ENCODE measurements at regions not wholly inside any gene's neighbourhood (a gene's known extent, or its start where the extent isn't known, plus 50 kb on each side); places are given as distances from the start of the nearest gene placed in this dataset.

DNA sequence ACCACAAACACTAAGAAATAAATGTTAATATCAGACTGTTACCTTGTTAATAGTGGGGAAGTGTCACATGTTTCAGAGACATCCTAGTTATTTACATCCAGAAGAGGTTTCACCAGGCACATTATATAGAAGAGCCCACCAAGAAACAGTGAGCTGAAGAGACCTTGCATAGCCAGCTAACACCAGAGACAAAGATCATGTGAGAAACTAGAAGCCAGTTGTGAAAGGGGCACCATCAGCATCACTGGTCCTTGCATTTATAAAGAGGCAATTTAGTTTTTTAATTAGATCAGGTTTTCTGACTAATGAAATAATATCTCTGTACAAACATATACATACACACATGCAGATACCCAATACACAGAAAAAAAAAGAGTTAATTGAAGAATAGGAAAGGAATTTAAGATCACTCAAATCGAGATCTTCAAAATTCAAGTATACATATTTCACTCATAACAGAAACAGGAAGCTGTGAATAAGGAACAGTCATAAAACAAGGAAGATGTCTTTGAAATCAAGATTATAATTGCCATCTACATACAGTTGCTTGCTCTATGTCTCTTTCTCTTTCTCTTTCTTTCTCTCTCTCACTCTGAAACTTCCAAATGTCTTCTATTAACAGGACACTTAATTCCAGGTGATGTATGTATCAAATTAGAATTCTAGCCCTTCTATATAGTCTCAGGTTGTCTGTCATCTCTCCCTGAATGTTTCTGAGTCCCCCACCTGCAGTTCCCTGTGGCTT lies 348.7 kb downstream of the ETS1 start:
- Histone ChIP-seq H3K4me3 (no peak overlapping the region), H3K36me3 (ENCODE audit: insufficient read depth) (no peaks in the 10 kb centered on the region), H3K4me1 (ENCODE audit: insufficient read depth) (no peaks in the 10 kb centered on the region), H3K79me2 (replicated peaks; ENCODE audit: insufficient read depth) (no peaks in the 10 kb centered on the region), H3K27me3 (ENCODE audit: insufficient read depth) (no peaks in the 10 kb centered on the region), H4K20me1 (replicated peaks; ENCODE audit: insufficient read depth) (no peaks in the 10 kb centered on the region), H3F3A (replicated peaks; ENCODE audit: low read depth) (no peaks in the 10 kb centered on the region), H3K9me2 (ENCODE audit: insufficient read depth) (no peaks in the 10 kb centered on the region), H3K4me2 (no peak overlapping the region), H3K27ac (ENCODE audit: low read depth) (no peak overlapping the region), H2AFZ (no peak overlapping the region)
- H3K27ac Mint-ChIP-seq: no peak overlapping the region
- H3K9me3 Mint-ChIP-seq: no peaks in the 10 kb centered on the region; the same call in 2 of the 3 replicates
- H3K36me3 Mint-ChIP-seq (ENCODE audit: low read depth): no peaks in the 10 kb centered on the region
- ATAC-seq (no peak), DNase-seq (ENCODE audit: low spot score) (no peak)
- peaks cover 3% of the 10 kb centered on the region for H3K27me3 Mint-ChIP-seq (ENCODE audit: insufficient read depth, low read depth, poor library complexity)
- no peaks in the 10 kb centered on the region for H3K4me1 Mint-ChIP-seq
- H3K4me3 Mint-ChIP-seq: no peak overlapping the region
- no peak for TF ChIP-seq ZNF331 (CRISPR knock-in tag; IDR thresholded peaks at IDR 0.05; ENCODE audit: low read depth)
- TF ChIP-seq ZNF114 (CRISPR knock-in tag; IDR thresholded peaks at IDR 0.05): no peak
- TF ChIP-seq CREB1 (CRISPR knock-in tag; IDR thresholded peaks at IDR 0.05; ENCODE audit: low read depth): no peak
- TF ChIP-seq, protein P1, sequence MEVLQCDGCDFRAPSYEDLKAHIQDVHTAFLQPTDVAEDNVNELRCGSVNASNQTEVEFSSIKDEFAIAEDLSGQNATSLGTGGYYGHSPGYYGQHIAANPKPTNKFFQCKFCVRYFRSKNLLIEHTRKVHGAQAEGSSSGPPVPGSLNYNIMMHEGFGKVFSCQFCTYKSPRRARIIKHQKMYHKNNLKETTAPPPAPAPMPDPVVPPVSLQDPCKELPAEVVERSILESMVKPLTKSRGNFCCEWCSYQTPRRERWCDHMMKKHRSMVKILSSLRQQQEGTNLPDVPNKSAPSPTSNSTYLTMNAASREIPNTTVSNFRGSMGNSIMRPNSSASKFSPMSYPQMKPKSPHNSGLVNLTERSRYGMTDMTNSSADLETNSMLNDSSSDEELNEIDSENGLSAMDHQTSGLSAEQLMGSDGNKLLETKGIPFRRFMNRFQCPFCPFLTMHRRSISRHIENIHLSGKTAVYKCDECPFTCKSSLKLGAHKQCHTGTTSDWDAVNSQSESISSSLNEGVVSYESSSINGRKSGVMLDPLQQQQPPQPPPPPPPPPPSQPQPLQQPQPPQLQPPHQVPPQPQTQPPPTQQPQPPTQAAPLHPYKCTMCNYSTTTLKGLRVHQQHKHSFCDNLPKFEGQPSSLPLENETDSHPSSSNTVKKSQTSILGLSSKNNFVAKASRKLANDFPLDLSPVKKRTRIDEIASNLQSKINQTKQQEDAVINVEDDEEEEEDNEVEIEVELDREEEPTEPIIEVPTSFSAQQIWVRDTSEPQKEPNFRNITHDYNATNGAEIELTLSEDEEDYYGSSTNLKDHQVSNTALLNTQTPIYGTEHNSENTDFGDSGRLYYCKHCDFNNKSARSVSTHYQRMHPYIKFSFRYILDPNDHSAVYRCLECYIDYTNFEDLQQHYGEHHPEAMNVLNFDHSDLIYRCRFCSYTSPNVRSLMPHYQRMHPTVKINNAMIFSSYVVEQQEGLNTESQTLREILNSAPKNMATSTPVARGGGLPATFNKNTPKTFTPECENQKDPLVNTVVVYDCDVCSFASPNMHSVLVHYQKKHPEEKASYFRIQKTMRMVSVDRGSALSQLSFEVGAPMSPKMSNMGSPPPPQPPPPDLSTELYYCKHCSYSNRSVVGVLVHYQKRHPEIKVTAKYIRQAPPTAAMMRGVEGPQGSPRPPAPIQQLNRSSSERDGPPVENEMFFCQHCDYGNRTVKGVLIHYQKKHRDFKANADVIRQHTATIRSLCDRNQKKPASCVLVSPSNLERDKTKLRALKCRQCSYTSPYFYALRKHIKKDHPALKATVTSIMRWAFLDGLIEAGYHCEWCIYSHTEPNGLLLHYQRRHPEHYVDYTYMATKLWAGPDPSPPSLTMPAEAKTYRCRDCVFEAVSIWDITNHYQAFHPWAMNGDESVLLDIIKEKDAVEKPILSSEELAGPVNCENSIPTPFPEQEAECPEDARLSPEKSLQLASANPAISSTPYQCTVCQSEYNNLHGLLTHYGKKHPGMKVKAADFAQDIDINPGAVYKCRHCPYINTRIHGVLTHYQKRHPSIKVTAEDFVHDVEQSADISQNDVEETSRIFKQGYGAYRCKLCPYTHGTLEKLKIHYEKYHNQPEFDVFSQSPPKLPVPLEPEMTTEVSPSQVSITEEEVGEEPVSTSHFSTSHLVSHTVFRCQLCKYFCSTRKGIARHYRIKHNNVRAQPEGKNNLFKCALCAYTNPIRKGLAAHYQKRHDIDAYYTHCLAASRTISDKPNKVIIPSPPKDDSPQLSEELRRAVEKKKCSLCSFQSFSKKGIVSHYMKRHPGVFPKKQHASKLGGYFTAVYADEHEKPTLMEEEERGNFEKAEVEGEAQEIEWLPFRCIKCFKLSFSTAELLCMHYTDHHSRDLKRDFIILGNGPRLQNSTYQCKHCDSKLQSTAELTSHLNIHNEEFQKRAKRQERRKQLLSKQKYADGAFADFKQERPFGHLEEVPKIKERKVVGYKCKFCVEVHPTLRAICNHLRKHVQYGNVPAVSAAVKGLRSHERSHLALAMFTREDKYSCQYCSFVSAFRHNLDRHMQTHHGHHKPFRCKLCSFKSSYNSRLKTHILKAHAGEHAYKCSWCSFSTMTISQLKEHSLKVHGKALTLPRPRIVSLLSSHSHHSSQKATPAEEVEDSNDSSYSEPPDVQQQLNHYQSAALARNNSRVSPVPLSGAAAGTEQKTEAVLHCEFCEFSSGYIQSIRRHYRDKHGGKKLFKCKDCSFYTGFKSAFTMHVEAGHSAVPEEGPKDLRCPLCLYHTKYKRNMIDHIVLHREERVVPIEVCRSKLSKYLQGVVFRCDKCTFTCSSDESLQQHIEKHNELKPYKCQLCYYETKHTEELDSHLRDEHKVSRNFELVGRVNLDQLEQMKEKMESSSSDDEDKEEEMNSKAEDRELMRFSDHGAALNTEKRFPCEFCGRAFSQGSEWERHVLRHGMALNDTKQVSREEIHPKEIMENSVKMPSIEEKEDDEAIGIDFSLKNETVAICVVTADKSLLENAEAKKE (CRISPR knock-in tag; IDR thresholded peaks at IDR 0.05): no peak
- TF ChIP-seq POLR2AphosphoS5 (IDR thresholded peaks at IDR 0.05; ENCODE audit: low read depth): no peak
- TF ChIP-seq EZH2phosphoT487 (IDR thresholded peaks at IDR 0.05; ENCODE audit: unreplicated experiment): no peak
- TF ChIP-seq EZH2 (IDR thresholded peaks at IDR 0.05; ENCODE audit: low read depth, unreplicated experiment): no peak
- TF ChIP-seq, protein P2, sequence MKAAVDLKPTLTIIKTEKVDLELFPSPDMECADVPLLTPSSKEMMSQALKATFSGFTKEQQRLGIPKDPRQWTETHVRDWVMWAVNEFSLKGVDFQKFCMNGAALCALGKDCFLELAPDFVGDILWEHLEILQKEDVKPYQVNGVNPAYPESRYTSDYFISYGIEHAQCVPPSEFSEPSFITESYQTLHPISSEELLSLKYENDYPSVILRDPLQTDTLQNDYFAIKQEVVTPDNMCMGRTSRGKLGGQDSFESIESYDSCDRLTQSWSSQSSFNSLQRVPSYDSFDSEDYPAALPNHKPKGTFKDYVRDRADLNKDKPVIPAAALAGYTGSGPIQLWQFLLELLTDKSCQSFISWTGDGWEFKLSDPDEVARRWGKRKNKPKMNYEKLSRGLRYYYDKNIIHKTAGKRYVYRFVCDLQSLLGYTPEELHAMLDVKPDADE (IDR thresholded peaks at IDR 0.05): no peak
- TF ChIP-seq JUNB (IDR thresholded peaks at IDR 0.05; ENCODE audit: unreplicated experiment): no peak
- TF ChIP-seq NANOG (IDR thresholded peaks at IDR 0.05; ENCODE audit: borderline replicate concordance): no peak
- TF ChIP-seq STAT1 (IDR thresholded peaks at IDR 0.05; ENCODE audit: unreplicated experiment): no peak
- TF ChIP-seq, protein P3, sequence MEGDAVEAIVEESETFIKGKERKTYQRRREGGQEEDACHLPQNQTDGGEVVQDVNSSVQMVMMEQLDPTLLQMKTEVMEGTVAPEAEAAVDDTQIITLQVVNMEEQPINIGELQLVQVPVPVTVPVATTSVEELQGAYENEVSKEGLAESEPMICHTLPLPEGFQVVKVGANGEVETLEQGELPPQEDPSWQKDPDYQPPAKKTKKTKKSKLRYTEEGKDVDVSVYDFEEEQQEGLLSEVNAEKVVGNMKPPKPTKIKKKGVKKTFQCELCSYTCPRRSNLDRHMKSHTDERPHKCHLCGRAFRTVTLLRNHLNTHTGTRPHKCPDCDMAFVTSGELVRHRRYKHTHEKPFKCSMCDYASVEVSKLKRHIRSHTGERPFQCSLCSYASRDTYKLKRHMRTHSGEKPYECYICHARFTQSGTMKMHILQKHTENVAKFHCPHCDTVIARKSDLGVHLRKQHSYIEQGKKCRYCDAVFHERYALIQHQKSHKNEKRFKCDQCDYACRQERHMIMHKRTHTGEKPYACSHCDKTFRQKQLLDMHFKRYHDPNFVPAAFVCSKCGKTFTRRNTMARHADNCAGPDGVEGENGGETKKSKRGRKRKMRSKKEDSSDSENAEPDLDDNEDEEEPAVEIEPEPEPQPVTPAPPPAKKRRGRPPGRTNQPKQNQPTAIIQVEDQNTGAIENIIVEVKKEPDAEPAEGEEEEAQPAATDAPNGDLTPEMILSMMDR (conservative IDR thresholded peaks at IDR 0.05; ENCODE audit: low read depth in 2 of 2): no peak
- TF ChIP-seq, protein P4, sequence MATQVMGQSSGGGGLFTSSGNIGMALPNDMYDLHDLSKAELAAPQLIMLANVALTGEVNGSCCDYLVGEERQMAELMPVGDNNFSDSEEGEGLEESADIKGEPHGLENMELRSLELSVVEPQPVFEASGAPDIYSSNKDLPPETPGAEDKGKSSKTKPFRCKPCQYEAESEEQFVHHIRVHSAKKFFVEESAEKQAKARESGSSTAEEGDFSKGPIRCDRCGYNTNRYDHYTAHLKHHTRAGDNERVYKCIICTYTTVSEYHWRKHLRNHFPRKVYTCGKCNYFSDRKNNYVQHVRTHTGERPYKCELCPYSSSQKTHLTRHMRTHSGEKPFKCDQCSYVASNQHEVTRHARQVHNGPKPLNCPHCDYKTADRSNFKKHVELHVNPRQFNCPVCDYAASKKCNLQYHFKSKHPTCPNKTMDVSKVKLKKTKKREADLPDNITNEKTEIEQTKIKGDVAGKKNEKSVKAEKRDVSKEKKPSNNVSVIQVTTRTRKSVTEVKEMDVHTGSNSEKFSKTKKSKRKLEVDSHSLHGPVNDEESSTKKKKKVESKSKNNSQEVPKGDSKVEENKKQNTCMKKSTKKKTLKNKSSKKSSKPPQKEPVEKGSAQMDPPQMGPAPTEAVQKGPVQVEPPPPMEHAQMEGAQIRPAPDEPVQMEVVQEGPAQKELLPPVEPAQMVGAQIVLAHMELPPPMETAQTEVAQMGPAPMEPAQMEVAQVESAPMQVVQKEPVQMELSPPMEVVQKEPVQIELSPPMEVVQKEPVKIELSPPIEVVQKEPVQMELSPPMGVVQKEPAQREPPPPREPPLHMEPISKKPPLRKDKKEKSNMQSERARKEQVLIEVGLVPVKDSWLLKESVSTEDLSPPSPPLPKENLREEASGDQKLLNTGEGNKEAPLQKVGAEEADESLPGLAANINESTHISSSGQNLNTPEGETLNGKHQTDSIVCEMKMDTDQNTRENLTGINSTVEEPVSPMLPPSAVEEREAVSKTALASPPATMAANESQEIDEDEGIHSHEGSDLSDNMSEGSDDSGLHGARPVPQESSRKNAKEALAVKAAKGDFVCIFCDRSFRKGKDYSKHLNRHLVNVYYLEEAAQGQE (IDR thresholded peaks at IDR 0.05; ENCODE audit: unreplicated experiment): no peak

Measured in GM23338 (cell line).